HL-60 (cell line): ENCODE measurements at regions not wholly inside any gene's neighbourhood (a gene's known extent, or its start where the extent isn't known, plus 50 kb on each side); places are given as distances from the start of the nearest gene placed in this dataset.

ENCODE experiments used
- GABPA ChIP-seq: IDR thresholded peaks from 2 replicates; pipeline ENCODE4 v1.6.1; 2012; ENCODE audit warnings: low read depth
- POLR2AphosphoS5 ChIP-seq: IDR thresholded peaks from 2 replicates; pipeline ENCODE4 v1.6.1; 2012; ENCODE audit warnings: low read depth
- SPI1 ChIP-seq: IDR thresholded peaks from 2 replicates; pipeline ENCODE4 v1.6.1; 2012; ENCODE audit warnings: low read depth, mild to moderate bottlenecking, borderline replicate concordance
- TF ChIP-seq, protein P1 (sequence below): IDR thresholded peaks from one replicate; pipeline ENCODE4 v1.5.1; 2011; ENCODE audit warnings: low read length, control low read depth, inconsistent platforms; ENCODE audit not compliant: insufficient read depth
- TF ChIP-seq, protein P2 (sequence below): IDR thresholded peaks from 2 replicates; pipeline ENCODE4 v1.6.1; 2012; ENCODE audit warnings: low read depth; ENCODE audit not compliant: insufficient replicate concordance

GRCh38 chr5:62727184-62727583 lies 148.6 kb downstream of the LRRC70 start:
- TF ChIP-seq POLR2AphosphoS5: no peak
- TF ChIP-seq, protein P1, sequence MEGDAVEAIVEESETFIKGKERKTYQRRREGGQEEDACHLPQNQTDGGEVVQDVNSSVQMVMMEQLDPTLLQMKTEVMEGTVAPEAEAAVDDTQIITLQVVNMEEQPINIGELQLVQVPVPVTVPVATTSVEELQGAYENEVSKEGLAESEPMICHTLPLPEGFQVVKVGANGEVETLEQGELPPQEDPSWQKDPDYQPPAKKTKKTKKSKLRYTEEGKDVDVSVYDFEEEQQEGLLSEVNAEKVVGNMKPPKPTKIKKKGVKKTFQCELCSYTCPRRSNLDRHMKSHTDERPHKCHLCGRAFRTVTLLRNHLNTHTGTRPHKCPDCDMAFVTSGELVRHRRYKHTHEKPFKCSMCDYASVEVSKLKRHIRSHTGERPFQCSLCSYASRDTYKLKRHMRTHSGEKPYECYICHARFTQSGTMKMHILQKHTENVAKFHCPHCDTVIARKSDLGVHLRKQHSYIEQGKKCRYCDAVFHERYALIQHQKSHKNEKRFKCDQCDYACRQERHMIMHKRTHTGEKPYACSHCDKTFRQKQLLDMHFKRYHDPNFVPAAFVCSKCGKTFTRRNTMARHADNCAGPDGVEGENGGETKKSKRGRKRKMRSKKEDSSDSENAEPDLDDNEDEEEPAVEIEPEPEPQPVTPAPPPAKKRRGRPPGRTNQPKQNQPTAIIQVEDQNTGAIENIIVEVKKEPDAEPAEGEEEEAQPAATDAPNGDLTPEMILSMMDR: no peak
- TF ChIP-seq, protein P2, sequence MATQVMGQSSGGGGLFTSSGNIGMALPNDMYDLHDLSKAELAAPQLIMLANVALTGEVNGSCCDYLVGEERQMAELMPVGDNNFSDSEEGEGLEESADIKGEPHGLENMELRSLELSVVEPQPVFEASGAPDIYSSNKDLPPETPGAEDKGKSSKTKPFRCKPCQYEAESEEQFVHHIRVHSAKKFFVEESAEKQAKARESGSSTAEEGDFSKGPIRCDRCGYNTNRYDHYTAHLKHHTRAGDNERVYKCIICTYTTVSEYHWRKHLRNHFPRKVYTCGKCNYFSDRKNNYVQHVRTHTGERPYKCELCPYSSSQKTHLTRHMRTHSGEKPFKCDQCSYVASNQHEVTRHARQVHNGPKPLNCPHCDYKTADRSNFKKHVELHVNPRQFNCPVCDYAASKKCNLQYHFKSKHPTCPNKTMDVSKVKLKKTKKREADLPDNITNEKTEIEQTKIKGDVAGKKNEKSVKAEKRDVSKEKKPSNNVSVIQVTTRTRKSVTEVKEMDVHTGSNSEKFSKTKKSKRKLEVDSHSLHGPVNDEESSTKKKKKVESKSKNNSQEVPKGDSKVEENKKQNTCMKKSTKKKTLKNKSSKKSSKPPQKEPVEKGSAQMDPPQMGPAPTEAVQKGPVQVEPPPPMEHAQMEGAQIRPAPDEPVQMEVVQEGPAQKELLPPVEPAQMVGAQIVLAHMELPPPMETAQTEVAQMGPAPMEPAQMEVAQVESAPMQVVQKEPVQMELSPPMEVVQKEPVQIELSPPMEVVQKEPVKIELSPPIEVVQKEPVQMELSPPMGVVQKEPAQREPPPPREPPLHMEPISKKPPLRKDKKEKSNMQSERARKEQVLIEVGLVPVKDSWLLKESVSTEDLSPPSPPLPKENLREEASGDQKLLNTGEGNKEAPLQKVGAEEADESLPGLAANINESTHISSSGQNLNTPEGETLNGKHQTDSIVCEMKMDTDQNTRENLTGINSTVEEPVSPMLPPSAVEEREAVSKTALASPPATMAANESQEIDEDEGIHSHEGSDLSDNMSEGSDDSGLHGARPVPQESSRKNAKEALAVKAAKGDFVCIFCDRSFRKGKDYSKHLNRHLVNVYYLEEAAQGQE: no peak
- TF ChIP-seq SPI1: no peak
- no peak for TF ChIP-seq GABPA
